Lower leg skin (tissue), 3 donors: ENCODE measurements at regions not wholly inside any gene's neighbourhood (a gene's known extent, or its start where the extent isn't known, plus 50 kb on each side); places are given as distances from the start of the nearest gene placed in this dataset.

Experiments used
- CTCF ChIP-seq, 3 donors: fragments of 450-650 bp; IDR thresholded peaks; one replicate each; pipeline ENCODE4 v1.5.1; 2016; ENCODE audit warnings: antibody characterized with exemption in 3 of 3, mild to moderate bottlenecking in 3 of 3, moderate library complexity in 2 of 3
- POLR2A ChIP-seq, 2 donors: fragments of 450-650 bp; IDR thresholded peaks; one replicate each; pipeline ENCODE4 v1.6.1; 2016 to 2017; ENCODE audit warnings: antibody characterized with exemption in 2 of 2, mild to moderate bottlenecking in 1 of 2, moderate library complexity in 1 of 2

GRCh38 chr10:57225920-57226319 is 864.9 kb upstream of the ZWINT start:
- no peak for TF ChIP-seq CTCF (IDR thresholded peaks at IDR 0.05)
- no peak for TF ChIP-seq POLR2A (IDR thresholded peaks at IDR 0.05)
